ENCODE measurements at regions not wholly inside any gene's neighbourhood (a gene's known extent, or its start where the extent isn't known, plus 50 kb on each side); places are given as distances from the start of the nearest gene placed in this dataset.
"Not testable (repeated sequence)": the region's sequence is repeated elsewhere in the genome, so short reads cannot be mapped to it uniquely, and the experiment has no call there.

DNA sequence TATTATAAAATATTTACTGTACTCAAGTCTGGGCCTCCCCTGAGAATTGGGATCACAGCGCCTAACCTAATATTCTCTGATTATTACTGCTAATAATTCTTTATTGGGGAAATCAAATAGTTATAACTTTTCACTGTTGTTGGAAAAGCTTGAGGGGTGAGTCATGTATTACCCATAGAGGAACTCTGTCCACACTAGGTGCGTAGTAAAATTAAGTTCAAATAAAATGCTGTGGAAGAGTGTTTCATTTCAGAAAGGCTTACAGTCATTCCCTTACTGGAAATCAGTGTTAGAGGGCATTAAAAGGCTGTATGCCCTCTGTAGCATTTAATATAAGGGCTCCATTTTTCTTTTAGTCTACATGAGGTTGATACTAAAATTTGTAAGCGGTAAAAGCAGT is 135.0 kb upstream of the NFIA start:
- TF ChIP-seq, protein P1, sequence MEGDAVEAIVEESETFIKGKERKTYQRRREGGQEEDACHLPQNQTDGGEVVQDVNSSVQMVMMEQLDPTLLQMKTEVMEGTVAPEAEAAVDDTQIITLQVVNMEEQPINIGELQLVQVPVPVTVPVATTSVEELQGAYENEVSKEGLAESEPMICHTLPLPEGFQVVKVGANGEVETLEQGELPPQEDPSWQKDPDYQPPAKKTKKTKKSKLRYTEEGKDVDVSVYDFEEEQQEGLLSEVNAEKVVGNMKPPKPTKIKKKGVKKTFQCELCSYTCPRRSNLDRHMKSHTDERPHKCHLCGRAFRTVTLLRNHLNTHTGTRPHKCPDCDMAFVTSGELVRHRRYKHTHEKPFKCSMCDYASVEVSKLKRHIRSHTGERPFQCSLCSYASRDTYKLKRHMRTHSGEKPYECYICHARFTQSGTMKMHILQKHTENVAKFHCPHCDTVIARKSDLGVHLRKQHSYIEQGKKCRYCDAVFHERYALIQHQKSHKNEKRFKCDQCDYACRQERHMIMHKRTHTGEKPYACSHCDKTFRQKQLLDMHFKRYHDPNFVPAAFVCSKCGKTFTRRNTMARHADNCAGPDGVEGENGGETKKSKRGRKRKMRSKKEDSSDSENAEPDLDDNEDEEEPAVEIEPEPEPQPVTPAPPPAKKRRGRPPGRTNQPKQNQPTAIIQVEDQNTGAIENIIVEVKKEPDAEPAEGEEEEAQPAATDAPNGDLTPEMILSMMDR (IDR thresholded peaks at IDR 0.05; ENCODE audit: control extremely low read depth, extremely low read depth, low read depth, missing control alignments), result no peak
- ChIA-PET POLR2A (no interaction called here), CTCF (no interaction called here)
- no peak for DNase-seq (ENCODE audit: extremely low spot score)

DNA sequence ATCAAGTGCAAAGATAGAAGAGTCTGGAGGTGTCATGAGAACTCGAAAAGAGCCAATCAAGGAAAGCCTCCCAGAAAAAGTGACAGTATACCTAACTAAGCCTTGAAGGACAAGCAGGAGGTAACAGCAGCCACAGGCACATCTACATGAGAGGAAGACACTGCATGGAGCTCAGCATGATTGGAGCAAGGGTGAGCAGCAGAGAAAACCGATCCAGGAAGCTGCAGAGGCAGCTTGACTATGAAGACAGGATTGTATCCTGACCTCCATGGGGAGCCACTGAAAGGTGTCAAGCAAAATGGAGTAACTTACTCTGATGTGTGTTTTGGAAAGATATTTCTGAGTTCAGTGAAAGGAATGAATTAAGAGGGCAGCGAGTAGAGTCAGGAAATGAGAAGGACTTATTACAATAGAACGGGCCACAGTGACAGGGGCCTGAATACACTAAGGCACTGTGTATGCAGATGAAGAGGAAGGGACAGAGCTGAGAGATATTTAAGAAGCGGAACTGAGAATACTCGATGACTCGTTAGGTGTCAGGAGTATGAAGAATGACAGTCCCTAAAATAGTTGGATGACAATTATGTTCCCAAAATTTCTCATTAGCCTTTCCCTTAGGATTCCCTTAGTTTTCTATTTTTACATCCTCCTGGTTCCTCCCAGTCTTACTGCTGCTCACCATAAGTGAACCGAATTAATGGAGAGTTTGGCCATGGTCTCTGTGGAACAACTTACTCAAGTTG is 139.3 kb upstream of the NFIA start:
- TF ChIP-seq, protein P1 (IDR thresholded peaks at IDR 0.05; ENCODE audit: control extremely low read depth, extremely low read depth, low read depth, missing control alignments), result no peak
- POLR2A ChIA-PET, result no interaction called here
- CTCF ChIA-PET, result no interaction called here
- DNase-seq (ENCODE audit: extremely low spot score), result no peak

DNA sequence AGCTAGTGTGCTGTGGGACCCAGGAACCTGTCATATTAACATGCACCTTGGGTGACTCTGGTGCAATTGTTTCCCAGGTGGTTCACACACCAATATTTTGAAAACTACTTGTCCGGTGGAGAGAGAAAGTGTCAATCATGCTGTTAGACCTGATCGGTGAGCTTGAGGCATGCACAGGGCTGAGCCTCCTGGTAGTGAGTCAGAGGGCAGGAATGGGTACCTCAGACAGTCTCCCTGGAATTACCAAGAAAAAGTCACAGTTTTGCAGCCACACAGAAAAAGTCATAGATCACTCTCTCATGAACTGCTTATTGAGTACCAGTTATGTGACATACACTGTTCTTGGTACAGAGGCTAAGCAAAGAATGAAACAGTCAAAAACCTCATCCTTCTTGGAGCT is 140.1 kb upstream of the NFIA start:
- DNase-seq (ENCODE audit: extremely low spot score), result no peak
- ChIA-PET POLR2A (interaction anchor here (0.5 kb wide), 1 partner anchor 67 kb away, joined by 4 read pairs; no protein-coding TSS in a partner anchor), CTCF (no interaction called here)
- TF ChIP-seq, protein P1 (IDR thresholded peaks at IDR 0.05; ENCODE audit: control extremely low read depth, extremely low read depth, low read depth, missing control alignments), result no peak

DNA sequence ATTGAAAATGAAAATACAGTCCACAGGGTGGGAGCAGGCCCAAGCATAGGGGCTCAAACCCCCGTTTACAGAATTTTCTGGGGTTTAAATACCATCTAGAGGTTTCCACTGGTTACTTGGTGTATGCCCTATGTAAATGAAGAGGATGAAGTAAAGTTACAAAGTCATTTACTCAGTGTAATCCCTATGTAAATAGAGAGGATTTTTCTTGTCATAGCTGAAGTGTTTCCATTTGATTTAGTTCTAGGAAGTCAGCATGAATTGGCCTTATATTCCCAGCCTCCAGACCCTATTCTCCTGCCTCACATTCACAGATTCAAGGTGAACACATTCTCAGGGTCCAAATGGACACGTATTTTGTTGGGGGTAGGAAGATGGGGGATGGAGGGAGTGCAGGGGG is 141.7 kb upstream of the NFIA start:
- POLR2A ChIA-PET; CTCF ChIA-PET; DNase-seq (ENCODE audit: extremely low spot score): not testable (repeated sequence)

DNA sequence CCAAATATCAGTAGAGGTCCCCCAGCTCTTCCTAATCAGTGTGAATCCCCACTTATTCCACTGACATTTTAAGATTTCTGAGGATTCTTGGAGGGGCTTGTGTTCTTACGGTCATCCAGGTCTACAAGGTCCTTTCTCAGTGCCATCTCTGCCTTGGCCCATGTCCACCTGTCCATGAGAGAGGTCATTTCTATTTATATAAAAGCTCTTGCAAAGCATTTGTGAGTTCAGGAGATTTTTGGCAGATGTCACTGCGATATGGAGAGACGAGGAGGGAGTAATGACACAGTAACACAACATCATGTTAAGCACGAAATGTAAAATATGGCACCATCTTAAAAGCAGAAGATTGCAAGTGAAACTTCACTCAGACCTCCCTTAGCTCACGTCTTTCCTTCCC is 144.6 kb upstream of the NFIA start:
- TF ChIP-seq, protein P1 (IDR thresholded peaks at IDR 0.05; ENCODE audit: control extremely low read depth, extremely low read depth, low read depth, missing control alignments), result no peak
- POLR2A ChIA-PET, result no interaction called here
- CTCF ChIA-PET, result no interaction called here
- no peak for DNase-seq (ENCODE audit: extremely low spot score)

DNA sequence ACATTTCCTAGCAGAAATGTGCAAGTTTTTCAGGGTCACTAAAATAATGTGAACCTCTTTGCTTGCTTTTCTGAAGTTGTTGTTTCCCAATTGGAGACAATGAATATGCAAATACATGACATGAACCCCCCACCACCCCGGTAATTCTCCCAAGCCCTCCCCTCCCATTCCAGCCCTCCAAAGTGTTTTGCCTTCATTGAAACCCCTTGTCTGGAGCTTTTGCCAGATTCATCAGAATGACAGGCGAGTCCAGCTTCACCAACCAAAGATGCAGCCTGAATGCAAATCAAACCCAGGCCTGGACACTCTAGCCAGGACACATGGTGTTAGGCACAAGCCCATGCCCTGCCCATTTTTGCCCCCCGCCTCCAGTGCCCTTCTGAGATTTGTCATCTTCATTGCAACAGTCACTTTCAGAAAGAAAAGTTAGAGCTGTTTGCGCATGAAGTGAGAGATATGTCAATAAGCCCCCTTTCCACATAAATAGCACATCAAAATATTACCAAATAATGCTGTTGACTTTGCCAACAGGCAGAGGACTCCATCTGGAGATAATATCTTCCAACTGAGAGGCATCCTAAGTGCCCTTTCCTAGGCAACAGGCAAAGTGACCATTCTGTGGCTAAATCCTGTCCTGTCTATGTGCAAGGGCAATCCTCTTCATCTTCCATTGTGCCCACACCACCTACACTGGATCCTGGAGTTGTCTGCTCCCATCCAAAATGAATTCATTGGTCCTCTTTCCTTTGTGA is 145.6 kb upstream of the NFIA start:
- TF ChIP-seq, protein P1 (IDR thresholded peaks at IDR 0.05; ENCODE audit: control extremely low read depth, extremely low read depth, low read depth, missing control alignments), result no peak
- CTCF ChIA-PET, result no interaction called here
- no peak for DNase-seq (ENCODE audit: extremely low spot score)
- POLR2A ChIA-PET, result no interaction called here

DNA sequence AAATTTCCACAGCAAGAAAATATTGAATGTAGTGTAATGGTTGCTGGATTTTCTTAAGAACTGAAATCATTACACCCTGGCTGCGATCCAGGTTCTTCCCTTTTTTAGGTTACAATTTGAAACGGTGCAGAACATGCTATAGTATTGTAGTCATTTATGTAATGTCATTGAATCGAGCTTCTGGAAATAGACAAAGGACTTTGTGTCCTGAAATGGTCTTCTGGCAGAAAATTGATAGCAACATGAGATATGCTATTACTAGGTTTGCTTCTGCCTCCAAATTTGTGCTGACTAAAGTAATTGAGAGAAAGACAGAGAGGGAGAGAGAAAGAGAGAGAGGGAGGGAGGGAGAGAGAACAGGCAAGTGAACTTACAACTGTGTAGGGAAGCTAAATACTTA is 146.2 kb upstream of the NFIA start:
- no peak for DNase-seq (ENCODE audit: extremely low spot score)
- ChIA-PET CTCF (no interaction called here), POLR2A (no interaction called here)
- TF ChIP-seq, protein P1 (IDR thresholded peaks at IDR 0.05; ENCODE audit: control extremely low read depth, extremely low read depth, low read depth, missing control alignments), result no peak
